ENCODE measurements at regions not wholly inside any gene's neighbourhood (a gene's known extent, or its start where the extent isn't known, plus 50 kb on each side); places are given as distances from the start of the nearest gene placed in this dataset.
"Not testable (repeated sequence)": the region's sequence is repeated elsewhere in the genome, so short reads cannot be mapped to it uniquely, and the experiment has no call there.

DNA sequence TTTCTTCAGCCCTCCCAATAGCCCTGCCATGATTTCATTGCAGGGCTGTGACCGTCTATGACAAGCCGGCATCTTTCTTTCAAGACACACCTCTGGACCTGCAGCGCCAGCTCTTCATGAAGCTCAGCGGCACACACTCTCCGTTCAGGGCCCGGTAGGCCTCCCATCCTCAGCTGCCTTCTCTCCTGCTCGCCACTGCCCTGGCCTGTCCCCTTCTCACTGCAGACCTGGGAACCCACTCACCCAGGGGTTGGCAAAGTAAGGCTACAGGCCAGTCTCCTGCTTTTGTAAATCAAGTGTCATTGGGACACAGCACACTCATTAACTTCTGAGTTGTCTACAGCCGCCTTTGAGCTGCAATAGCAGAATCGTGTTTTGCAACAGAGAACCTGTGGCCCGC lies 169.2 kb downstream of the ADRA2C start:
- TF ChIP-seq POLR2A (IDR thresholded peaks at IDR 0.05): not testable (repeated sequence)
- TF ChIP-seq, protein P1, sequence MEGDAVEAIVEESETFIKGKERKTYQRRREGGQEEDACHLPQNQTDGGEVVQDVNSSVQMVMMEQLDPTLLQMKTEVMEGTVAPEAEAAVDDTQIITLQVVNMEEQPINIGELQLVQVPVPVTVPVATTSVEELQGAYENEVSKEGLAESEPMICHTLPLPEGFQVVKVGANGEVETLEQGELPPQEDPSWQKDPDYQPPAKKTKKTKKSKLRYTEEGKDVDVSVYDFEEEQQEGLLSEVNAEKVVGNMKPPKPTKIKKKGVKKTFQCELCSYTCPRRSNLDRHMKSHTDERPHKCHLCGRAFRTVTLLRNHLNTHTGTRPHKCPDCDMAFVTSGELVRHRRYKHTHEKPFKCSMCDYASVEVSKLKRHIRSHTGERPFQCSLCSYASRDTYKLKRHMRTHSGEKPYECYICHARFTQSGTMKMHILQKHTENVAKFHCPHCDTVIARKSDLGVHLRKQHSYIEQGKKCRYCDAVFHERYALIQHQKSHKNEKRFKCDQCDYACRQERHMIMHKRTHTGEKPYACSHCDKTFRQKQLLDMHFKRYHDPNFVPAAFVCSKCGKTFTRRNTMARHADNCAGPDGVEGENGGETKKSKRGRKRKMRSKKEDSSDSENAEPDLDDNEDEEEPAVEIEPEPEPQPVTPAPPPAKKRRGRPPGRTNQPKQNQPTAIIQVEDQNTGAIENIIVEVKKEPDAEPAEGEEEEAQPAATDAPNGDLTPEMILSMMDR (IDR thresholded peaks at IDR 0.05): not testable (repeated sequence)

All from right lobe of liver (tissue), 4 donors.